Glutamatergic neuron (in vitro differentiated cells): ENCODE measurements at regions not wholly inside any gene's neighbourhood (a gene's known extent, or its start where the extent isn't known, plus 50 kb on each side); places are given as distances from the start of the nearest gene placed in this dataset.

Experiments used
- DNase-seq: peaks from one replicate; pipeline ENCODE4 v3.0.0; 2022
- H3K27ac Mint-ChIP-seq: one replicate; pipeline ENCODE4 v1.8.0; 2020; ENCODE audit warnings: mild to moderate bottlenecking, mixed read lengths, inconsistent platforms; ENCODE audit not compliant: unreplicated experiment
- H3K27me3 Mint-ChIP-seq: one replicate; pipeline ENCODE4 v1.8.0; 2020; ENCODE audit warnings: mild to moderate bottlenecking, moderate library complexity, mixed read lengths, inconsistent platforms; ENCODE audit not compliant: unreplicated experiment
- H3K36me3 Mint-ChIP-seq: one replicate; pipeline ENCODE4 v1.8.0; 2020; ENCODE audit warnings: mild to moderate bottlenecking, mixed read lengths, inconsistent platforms; ENCODE audit not compliant: unreplicated experiment
- H3K4me1 Mint-ChIP-seq: one replicate; pipeline ENCODE4 v1.8.0; 2020; ENCODE audit warnings: mild to moderate bottlenecking, low read depth, mixed read lengths, inconsistent platforms; ENCODE audit not compliant: unreplicated experiment
- H3K4me3 Mint-ChIP-seq: one replicate; pipeline ENCODE4 v1.8.0; 2020; ENCODE audit warnings: mild to moderate bottlenecking, mixed read lengths, inconsistent platforms; ENCODE audit not compliant: unreplicated experiment
- H3K9me3 Mint-ChIP-seq: one replicate; pipeline ENCODE4 v1.8.0; 2020; ENCODE audit warnings: mild to moderate bottlenecking, moderate library complexity, mixed read lengths, inconsistent platforms; ENCODE audit not compliant: unreplicated experiment
- CTCF ChIP-seq: fragments of 200-600 bp; sonication (generic); IDR thresholded peaks from one replicate; pipeline ENCODE4 v1.5.0; 2021; ENCODE audit not compliant: partially characterized antibody, unreplicated experiment

- Mint-ChIP-seq H3K27me3 (no peaks in the 10 kb centered on the region), H3K9me3 (peaks cover 7% of the 10 kb centered on the region), H3K36me3 (no peaks in the 10 kb centered on the region), H3K4me1 (peaks cover 22% of the 10 kb centered on the region), H3K27ac (no peak overlapping the region), H3K4me3 (no peak overlapping the region)
- no peak for DNase-seq
- TF ChIP-seq CTCF, result no peak
Measured at GRCh38 chr14:73780896-73781295, 66.7 kb upstream of the PNMA1 start.

- Mint-ChIP-seq H3K4me1 (peaks cover 18% of the 10 kb centered on the region), H3K4me3 (no peak overlapping the region), H3K27me3 (no peaks in the 10 kb centered on the region), H3K36me3 (no peaks in the 10 kb centered on the region), H3K27ac (no peak overlapping the region), H3K9me3 (peaks cover 7% of the 10 kb centered on the region)
- no peak for TF ChIP-seq CTCF
- DNase-seq, result no peak
Measured at GRCh38 chr14:73780391-73780790, 66.2 kb upstream of the PNMA1 start.

DNA sequence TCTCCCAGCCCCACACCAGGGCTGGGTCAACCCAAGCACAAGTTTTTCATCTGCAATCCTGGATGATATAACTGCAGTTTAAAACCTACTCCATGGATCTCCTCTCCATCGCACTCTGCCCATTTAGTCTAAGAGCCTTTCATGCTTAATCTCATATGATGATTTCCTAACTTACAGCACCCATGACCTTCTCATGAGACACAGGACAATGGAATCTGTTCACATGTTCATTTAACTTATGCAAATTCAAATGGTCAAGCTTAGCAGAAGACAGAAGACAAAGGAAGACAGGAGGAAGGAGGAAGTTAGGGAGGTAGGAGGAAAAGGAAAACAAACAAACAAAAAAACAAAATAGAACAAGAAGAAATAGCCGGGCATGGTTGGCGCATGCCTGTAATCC, 64.6 kb upstream of the PNMA1 start:
- no peaks in the 10 kb centered on the region for H3K27me3 Mint-ChIP-seq
- no peaks in the 10 kb centered on the region for H3K36me3 Mint-ChIP-seq
- no peak for DNase-seq
- H3K4me1 Mint-ChIP-seq, result peaks cover 11% of the 10 kb centered on the region
- no peak overlapping the region for H3K4me3 Mint-ChIP-seq
- peaks cover 6% of the 10 kb centered on the region for H3K9me3 Mint-ChIP-seq
- H3K27ac Mint-ChIP-seq, result no peak overlapping the region
- TF ChIP-seq CTCF, result no peak

DNA sequence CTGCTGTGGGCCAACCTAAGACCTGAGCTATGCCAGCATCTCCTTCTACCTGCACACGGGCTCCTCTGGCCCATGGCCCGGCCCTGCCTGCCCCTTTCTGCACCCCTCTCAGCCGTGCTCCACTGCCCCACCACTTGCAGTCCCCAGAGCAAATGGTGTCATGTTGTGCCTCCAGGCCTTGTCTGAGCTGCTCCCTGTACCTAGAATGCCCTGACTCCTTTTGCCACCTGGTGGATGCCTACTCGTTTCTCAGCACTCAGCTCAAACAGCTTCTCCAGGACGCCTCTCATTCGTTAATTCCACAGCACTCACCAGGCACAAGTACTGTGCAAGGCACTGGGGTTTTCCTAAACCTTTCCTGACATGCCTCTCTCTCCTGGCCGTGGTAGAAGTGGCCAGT, 63.2 kb upstream of the PNMA1 start:
- no peak for TF ChIP-seq CTCF
- Mint-ChIP-seq H3K27ac (no peak overlapping the region), H3K4me1 (peaks cover 5% of the 10 kb centered on the region), H3K4me3 (no peak overlapping the region), H3K9me3 (peaks cover 6% of the 10 kb centered on the region), H3K36me3 (no peaks in the 10 kb centered on the region), H3K27me3 (no peaks in the 10 kb centered on the region)
- DNase-seq, result no peak

GRCh38 chr14:73776194-73776537, 62.0 kb upstream of the PNMA1 start:
- Mint-ChIP-seq H3K27me3 (no peaks in the 10 kb centered on the region), H3K36me3 (no peaks in the 10 kb centered on the region), H3K4me1 (peaks cover 13% of the 10 kb centered on the region), H3K27ac (no peak overlapping the region), H3K4me3 (no peak overlapping the region), H3K9me3 (peaks cover 4% of the 10 kb centered on the region)
- TF ChIP-seq CTCF, result no peak
- no peak for DNase-seq
